Adipocyte (in vitro differentiated cells): ENCODE measurements at regions not wholly inside any gene's neighbourhood (a gene's known extent, or its start where the extent isn't known, plus 50 kb on each side); places are given as distances from the start of the nearest gene placed in this dataset.
A peak's percentile ranks its signal among the peaks of the same experiment; 100 is the strongest.

ENCODE experiments used
- DNase-seq: peaks from one replicate; pipeline ENCODE4 v3.0.0-alpha.2; 2015; ENCODE audit warnings: low read depth
- H3K27me3 ChIP-seq: replicated peaks from 2 replicates; pipeline ENCODE4 v1.7.0; 2013; ENCODE audit warnings: mild to moderate bottlenecking, low read length, moderate library complexity; ENCODE audit not compliant: control insufficient read depth, insufficient read depth
- H3K36me3 ChIP-seq: 2 replicates; pipeline ENCODE4 v1.7.0; 2013; ENCODE audit warnings: low read length, mild to moderate bottlenecking, moderate library complexity; ENCODE audit not compliant: control insufficient read depth, insufficient read depth, severe bottlenecking
- H3K4me1 ChIP-seq: 2 replicates; pipeline ENCODE4 v1.7.0; 2013; ENCODE audit warnings: mild to moderate bottlenecking, low read length, moderate library complexity; ENCODE audit not compliant: control insufficient read depth, insufficient read depth
- H3K4me3 ChIP-seq: 2 replicates; pipeline ENCODE4 v1.7.0; 2013; ENCODE audit warnings: mild to moderate bottlenecking, low read length, moderate library complexity
- H3K9ac ChIP-seq: 2 replicates; pipeline ENCODE4 v1.7.0; 2013; ENCODE audit warnings: mild to moderate bottlenecking, low read length, moderate library complexity
- H3K9me3 ChIP-seq: 2 replicates; pipeline ENCODE4 v1.7.0; 2013; ENCODE audit warnings: mild to moderate bottlenecking, low read length, moderate library complexity; ENCODE audit not compliant: control insufficient read depth

GRCh38 chr3:56860351-56860750, 58.6 kb upstream of the ARHGEF3 start:
- Histone ChIP-seq H3K4me3 (no peak overlapping the region), H3K27me3 (no peaks in the 10 kb centered on the region), H3K36me3 (no peaks in the 10 kb centered on the region), H3K9me3 (no peaks in the 10 kb centered on the region), H3K4me1 (peaks cover 19% of the 10 kb centered on the region), H3K9ac (no peak overlapping the region)
- no peak for DNase-seq

GRCh38 chr3:56858331-56858730, 56.6 kb upstream of the ARHGEF3 start:
- Histone ChIP-seq H3K9me3 (no peaks in the 10 kb centered on the region), H3K36me3 (no peaks in the 10 kb centered on the region), H3K4me1 (peaks cover 25% of the 10 kb centered on the region), H3K9ac (no peak overlapping the region), H3K27me3 (no peaks in the 10 kb centered on the region), H3K4me3 (no peak overlapping the region)
- no peak for DNase-seq

GRCh38 chr3:56857178-56857577, 55.4 kb upstream of the ARHGEF3 start:
- Histone ChIP-seq H3K4me1 (peaks cover 24% of the 10 kb centered on the region), H3K9me3 (no peaks in the 10 kb centered on the region), H3K27me3 (no peaks in the 10 kb centered on the region), H3K36me3 (no peaks in the 10 kb centered on the region), H3K4me3 (no peak overlapping the region), H3K9ac (no peak overlapping the region)
- no peak for DNase-seq

GRCh38 chr3:56856752-56857151, 55.0 kb upstream of the ARHGEF3 start:
- H3K27me3 ChIP-seq = no peaks in the 10 kb centered on the region
- no peak overlapping the region for H3K9ac ChIP-seq
- H3K9me3 ChIP-seq = no peaks in the 10 kb centered on the region
- no peak overlapping the region for H3K4me3 ChIP-seq
- H3K36me3 ChIP-seq = no peaks in the 10 kb centered on the region
- H3K4me1 ChIP-seq = peaks cover 26% of the 10 kb centered on the region
- DNase-seq = no peak

GRCh38 chr3:56855856-56856512, 54.2 kb upstream of the ARHGEF3 start:
- Histone ChIP-seq H3K27me3 (no peaks in the 10 kb centered on the region), H3K9me3 (no peaks in the 10 kb centered on the region), H3K4me1 (peaks cover 28% of the 10 kb centered on the region), H3K9ac (no peak overlapping the region), H3K4me3 (no peak overlapping the region), H3K36me3 (no peaks in the 10 kb centered on the region)
- DNase-seq = peak; percentile 36

GRCh38 chr3:56854856-56855611, 53.3 kb upstream of the ARHGEF3 start:
- H3K9ac ChIP-seq = no peak overlapping the region
- H3K4me1 ChIP-seq = peaks cover 28% of the 10 kb centered on the region
- no peak for DNase-seq
- no peaks in the 10 kb centered on the region for H3K36me3 ChIP-seq
- no peaks in the 10 kb centered on the region for H3K9me3 ChIP-seq
- H3K27me3 ChIP-seq = no peaks in the 10 kb centered on the region
- H3K4me3 ChIP-seq = no peak overlapping the region

- peak overlapping the region; percentile 8 for H3K9ac ChIP-seq
- H3K27me3 ChIP-seq = no peaks in the 10 kb centered on the region
- H3K36me3 ChIP-seq = no peaks in the 10 kb centered on the region
- H3K4me3 ChIP-seq = no peak overlapping the region
- peaks cover 28% of the 10 kb centered on the region for H3K4me1 ChIP-seq
- H3K9me3 ChIP-seq = no peaks in the 10 kb centered on the region
- peak; percentile 63 for DNase-seq
Observed at GRCh38 chr3:56851966-56852884, 50.5 kb upstream of the ARHGEF3 start.
